ENCODE measurements at regions not wholly inside any gene's neighbourhood (a gene's known extent, or its start where the extent isn't known, plus 50 kb on each side); places are given as distances from the start of the nearest gene placed in this dataset.

GRCh38 chr3:40829876-40830275 is 305.1 kb downstream of the ZNF621 start:
- TF ChIP-seq TARDBP (IDR thresholded peaks at IDR 0.05): no peak
- no peak for TF ChIP-seq SP1 (IDR thresholded peaks at IDR 0.05)
- no peak for TF ChIP-seq BHLHE40 (IDR thresholded peaks at IDR 0.05; ENCODE audit: borderline replicate concordance)
- no peak for TF ChIP-seq FOXM1 (IDR thresholded peaks at IDR 0.05; ENCODE audit: borderline replicate concordance)
- no peak for TF ChIP-seq LEF1 (IDR thresholded peaks at IDR 0.05; ENCODE audit: borderline replicate concordance)
- TF ChIP-seq ZNF384 (IDR thresholded peaks at IDR 0.05): no peak
- no peak for TF ChIP-seq SUZ12 (IDR thresholded peaks at IDR 0.05)
- TF ChIP-seq ELF4 (IDR thresholded peaks at IDR 0.05): no peak
- TF ChIP-seq FOXA1 (IDR thresholded peaks at IDR 0.05): no peak
